ENCODE measurements at regions not wholly inside any gene's neighbourhood (a gene's known extent, or its start where the extent isn't known, plus 50 kb on each side); places are given as distances from the start of the nearest gene placed in this dataset.

- Histone ChIP-seq H3K36me3 (ENCODE audit: control insufficient read depth, insufficient read depth, low read length) (no peaks in the 10 kb centered on the region), H3K9me3 (ENCODE audit: control insufficient read depth, low read length) (no peaks in the 10 kb centered on the region), H3K4me3 (ENCODE audit: low read length) (no peak overlapping the region), H3K27ac (ENCODE audit: low read depth, low read length) (no peak overlapping the region), H3K4me1 (ENCODE audit: control insufficient read depth, insufficient read depth, low read length) (no peaks in the 10 kb centered on the region), H3K27me3 (ENCODE audit: control insufficient read depth, insufficient read depth, low read length, poor library complexity, severe bottlenecking) (no peaks in the 10 kb centered on the region), H3K9ac (ENCODE audit: extremely low read depth, low read length, poor library complexity, severe bottlenecking) (no peak overlapping the region)
- no peak for DNase-seq
- TF ChIP-seq, protein P1, sequence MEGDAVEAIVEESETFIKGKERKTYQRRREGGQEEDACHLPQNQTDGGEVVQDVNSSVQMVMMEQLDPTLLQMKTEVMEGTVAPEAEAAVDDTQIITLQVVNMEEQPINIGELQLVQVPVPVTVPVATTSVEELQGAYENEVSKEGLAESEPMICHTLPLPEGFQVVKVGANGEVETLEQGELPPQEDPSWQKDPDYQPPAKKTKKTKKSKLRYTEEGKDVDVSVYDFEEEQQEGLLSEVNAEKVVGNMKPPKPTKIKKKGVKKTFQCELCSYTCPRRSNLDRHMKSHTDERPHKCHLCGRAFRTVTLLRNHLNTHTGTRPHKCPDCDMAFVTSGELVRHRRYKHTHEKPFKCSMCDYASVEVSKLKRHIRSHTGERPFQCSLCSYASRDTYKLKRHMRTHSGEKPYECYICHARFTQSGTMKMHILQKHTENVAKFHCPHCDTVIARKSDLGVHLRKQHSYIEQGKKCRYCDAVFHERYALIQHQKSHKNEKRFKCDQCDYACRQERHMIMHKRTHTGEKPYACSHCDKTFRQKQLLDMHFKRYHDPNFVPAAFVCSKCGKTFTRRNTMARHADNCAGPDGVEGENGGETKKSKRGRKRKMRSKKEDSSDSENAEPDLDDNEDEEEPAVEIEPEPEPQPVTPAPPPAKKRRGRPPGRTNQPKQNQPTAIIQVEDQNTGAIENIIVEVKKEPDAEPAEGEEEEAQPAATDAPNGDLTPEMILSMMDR (conservative IDR thresholded peaks at IDR 0.05): no peak
- 97% methylated on average over 4 of the region's 4 CpGs; no CpG with 5 or more reads in 1 of the 2 experiments for WGBS, 2 experiments (ENCODE audit: insufficient coverage in 1 of 2, insufficient read length in 1 of 2)
- H3K4me3 Mint-ChIP-seq: no peak overlapping the region
- peaks cover 9% of the 10 kb centered on the region for H3K9me3 Mint-ChIP-seq
- no peaks in the 10 kb centered on the region for H3K36me3 Mint-ChIP-seq (ENCODE audit: low read depth)
- H3K27ac Mint-ChIP-seq: no peak overlapping the region
- H3K27me3 Mint-ChIP-seq (ENCODE audit: insufficient read depth): no peaks in the 10 kb centered on the region
- H3K4me1 Mint-ChIP-seq: peaks cover 4% of the 10 kb centered on the region
Observed at GRCh38 chr5:60177596-60177995, 284.1 kb upstream of the PDE4D start.

DNA sequence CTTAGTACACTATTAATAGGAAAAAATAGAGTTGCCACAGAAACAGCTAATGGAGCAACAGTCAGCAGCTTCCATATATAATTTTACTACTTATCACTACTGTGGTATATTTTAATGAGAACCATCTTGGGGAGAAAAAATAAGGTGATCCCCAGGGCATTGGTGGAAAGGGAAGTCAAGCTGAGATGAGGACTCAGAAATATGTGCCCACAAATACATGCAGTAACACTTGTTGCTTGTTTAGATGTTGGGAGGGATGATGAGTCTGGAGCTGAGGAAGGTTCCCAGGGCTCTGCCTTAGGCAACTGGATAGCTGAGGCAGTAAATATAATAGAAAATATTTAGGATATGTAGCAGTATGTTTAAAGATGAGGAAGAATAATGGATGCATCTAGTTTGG is 280.1 kb upstream of the PDE4D start:
- Histone ChIP-seq H3K9ac (ENCODE audit: extremely low read depth, low read length, poor library complexity, severe bottlenecking) (no peak overlapping the region), H3K9me3 (ENCODE audit: control insufficient read depth, low read length) (no peaks in the 10 kb centered on the region), H3K27ac (ENCODE audit: low read depth, low read length) (no peak overlapping the region), H3K4me3 (ENCODE audit: low read length) (no peak overlapping the region), H3K27me3 (ENCODE audit: control insufficient read depth, insufficient read depth, low read length, poor library complexity, severe bottlenecking) (no peaks in the 10 kb centered on the region), H3K36me3 (ENCODE audit: control insufficient read depth, insufficient read depth, low read length) (no peaks in the 10 kb centered on the region), H3K4me1 (ENCODE audit: control insufficient read depth, insufficient read depth, low read length) (no peaks in the 10 kb centered on the region)
- Mint-ChIP-seq H3K9me3 (peaks cover 9% of the 10 kb centered on the region), H3K27ac (no peak overlapping the region), H3K4me1 (peaks cover 4% of the 10 kb centered on the region), H3K27me3 (ENCODE audit: insufficient read depth) (no peaks in the 10 kb centered on the region), H3K36me3 (ENCODE audit: low read depth) (no peaks in the 10 kb centered on the region), H3K4me3 (no peak overlapping the region)
- no peak for DNase-seq
- TF ChIP-seq, protein P1 (conservative IDR thresholded peaks at IDR 0.05): no peak

DNA sequence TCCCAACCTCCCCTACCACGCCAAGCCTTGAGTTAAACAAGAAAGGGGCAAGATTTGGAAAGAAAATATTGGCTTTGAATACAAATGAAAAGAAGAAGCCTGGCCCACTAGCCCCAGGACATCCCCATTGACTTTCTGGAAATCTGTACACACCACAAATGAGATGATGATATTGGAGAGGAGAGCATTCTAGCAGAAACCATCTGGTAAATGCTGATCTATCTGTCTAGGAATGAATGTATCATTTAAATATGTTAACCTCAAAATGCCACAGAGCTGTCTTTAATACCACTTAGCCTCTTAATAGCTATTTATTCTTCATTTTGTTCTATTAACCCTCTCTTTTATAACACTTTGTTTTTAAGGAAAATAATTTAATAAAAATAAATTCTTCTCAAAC is 270.2 kb upstream of the PDE4D start:
- Histone ChIP-seq H3K4me3 (ENCODE audit: low read length) (no peak overlapping the region), H3K36me3 (ENCODE audit: control insufficient read depth, insufficient read depth, low read length) (no peaks in the 10 kb centered on the region), H3K4me1 (ENCODE audit: control insufficient read depth, insufficient read depth, low read length) (no peaks in the 10 kb centered on the region), H3K27ac (ENCODE audit: low read depth, low read length) (no peak overlapping the region), H3K27me3 (ENCODE audit: control insufficient read depth, insufficient read depth, low read length, poor library complexity, severe bottlenecking) (no peaks in the 10 kb centered on the region), H3K9ac (ENCODE audit: extremely low read depth, low read length, poor library complexity, severe bottlenecking) (no peak overlapping the region), H3K9me3 (ENCODE audit: control insufficient read depth, low read length) (no peaks in the 10 kb centered on the region)
- no peak for DNase-seq
- no peak overlapping the region for H3K27ac Mint-ChIP-seq
- TF ChIP-seq, protein P1 (conservative IDR thresholded peaks at IDR 0.05): no peak
- 100% methylated on average over 1 of the region's 1 CpG; no CpG with 5 or more reads in 1 of the 2 experiments for WGBS, 2 experiments (ENCODE audit: insufficient coverage in 1 of 2, insufficient read length in 1 of 2)
- H3K9me3 Mint-ChIP-seq: peaks cover 6% of the 10 kb centered on the region
- H3K4me3 Mint-ChIP-seq: no peak overlapping the region
- H3K36me3 Mint-ChIP-seq (ENCODE audit: low read depth): no peaks in the 10 kb centered on the region
- H3K4me1 Mint-ChIP-seq: peaks cover 5% of the 10 kb centered on the region
- no peaks in the 10 kb centered on the region for H3K27me3 Mint-ChIP-seq (ENCODE audit: insufficient read depth)
